HG03575 (cell line): ENCODE measurements at regions not wholly inside any gene's neighbourhood (a gene's known extent, or its start where the extent isn't known, plus 50 kb on each side); places are given as distances from the start of the nearest gene placed in this dataset.

Experiments used
- ATAC-seq: cut with Tn5 transposase; IDR thresholded peaks from one replicate; pipeline ENCODE4 v1.9.1; 2021; ENCODE audit not compliant: unreplicated experiment, insufficient number of reproducible peaks, low FRiP score; ENCODE audit errors: extremely low read depth

DNA sequence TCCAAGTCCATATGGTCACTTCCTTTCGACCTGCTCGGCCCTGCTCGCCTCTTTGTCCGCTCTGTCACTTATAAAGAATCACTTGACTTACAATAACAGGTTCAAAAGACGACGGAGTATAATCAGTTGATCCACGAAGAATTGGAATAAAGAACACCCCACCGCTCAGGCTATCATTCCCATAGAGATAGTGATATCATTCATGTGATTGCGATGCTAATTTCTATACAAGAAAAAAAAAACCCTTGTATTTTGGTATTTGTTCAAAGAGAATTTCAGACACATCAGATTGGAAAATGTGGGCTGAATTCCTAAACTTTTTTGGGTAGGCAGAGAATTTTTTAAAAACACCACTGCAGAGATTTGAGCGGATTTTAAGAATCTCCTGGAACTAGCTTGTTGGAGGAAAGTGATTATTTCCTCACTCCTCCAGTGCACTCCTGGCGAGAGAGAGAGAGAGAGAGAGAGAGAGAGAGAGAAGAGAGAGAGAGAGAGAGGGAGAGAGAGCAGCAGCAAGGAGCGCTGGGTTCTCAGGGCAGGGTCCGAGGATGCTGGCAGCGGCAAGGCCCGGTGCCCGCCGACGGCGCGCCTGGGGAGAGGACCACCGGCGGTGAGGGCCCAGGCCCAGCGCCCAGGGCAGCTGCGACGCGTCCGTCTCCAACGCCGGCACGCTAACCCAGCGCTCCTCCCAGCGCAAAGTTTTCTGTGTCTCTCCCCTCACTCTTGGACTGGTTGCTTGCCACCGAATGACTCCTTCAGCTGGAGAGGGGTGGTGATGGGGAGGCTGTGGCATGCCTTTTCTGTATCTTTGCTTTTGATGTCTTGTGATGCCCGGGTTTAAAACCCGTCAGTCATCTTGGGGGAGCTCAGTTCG, 149.0 kb upstream of the ZNF536 start:
- no peak for ATAC-seq

GRCh38 chr19:30223866-30224688, 148.1 kb upstream of the ZNF536 start:
- ATAC-seq = no peak

- ATAC-seq = no peak
These were observed 147.2 kb upstream of the ZNF536 start for GRCh38 chr19:30224689-30225606.

GRCh38 chr19:30225676-30226463, 146.3 kb upstream of the ZNF536 start:
- ATAC-seq = no peak

DNA sequence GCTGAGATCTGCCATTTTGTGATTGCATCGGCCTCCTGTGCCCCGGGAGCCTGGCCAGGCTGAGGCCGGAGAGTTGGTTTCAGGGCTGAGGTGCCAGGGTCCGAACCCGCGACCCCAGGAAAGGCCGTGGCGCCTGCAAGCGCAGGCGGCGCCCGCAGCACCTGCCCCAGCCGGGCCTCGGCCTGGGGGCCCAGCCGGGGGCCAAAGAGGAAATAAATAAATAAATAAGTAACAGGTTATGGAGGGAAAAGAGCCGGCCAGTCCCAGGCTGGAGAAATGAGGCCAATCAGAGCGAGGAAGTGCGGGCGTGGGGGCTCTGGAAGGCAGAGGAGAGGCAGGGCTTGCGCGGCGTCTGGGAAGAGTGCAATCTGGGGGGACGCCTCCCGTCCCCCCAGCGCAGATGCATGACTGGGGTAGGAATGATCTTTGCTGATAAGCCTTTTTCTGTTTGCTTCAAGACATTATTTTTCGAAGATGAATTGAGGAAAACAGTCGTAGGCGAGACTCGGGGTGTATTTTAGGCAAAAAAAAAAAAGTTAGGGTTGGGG, 145.6 kb upstream of the ZNF536 start:
- ATAC-seq = no peak

DNA sequence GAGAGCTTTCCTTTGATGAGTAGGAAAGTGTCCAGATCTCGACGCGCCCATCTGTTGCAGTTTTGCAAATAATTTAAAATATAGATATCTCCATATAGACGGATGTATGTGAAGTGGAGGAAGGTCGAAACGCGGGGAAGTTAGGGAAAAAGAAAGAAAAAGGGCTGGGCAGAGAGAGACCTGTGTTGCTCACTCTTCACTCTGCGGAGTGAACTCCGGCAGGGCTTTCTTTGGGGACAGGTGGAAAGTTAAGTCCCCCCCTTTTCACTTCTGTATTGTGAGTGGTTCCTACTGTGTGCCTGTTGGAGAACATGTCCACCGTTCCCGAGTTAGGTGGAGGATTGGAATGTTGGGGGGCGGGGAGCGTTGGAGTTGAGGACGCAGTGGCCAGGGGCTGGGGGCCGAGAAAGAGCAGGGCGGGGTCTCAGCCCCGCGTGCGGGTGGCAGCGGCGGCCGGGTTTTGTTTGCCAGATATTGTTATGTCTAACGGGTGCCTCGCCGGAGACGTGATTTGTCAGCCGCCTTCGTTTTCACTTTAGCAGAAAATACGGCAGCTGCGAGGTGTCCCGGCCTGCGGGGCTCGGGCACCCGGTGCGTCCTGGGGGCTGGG, 145.1 kb upstream of the ZNF536 start:
- ATAC-seq = no peak

GRCh38 chr19:30227661-30228112, 144.5 kb upstream of the ZNF536 start:
- no peak for ATAC-seq

DNA sequence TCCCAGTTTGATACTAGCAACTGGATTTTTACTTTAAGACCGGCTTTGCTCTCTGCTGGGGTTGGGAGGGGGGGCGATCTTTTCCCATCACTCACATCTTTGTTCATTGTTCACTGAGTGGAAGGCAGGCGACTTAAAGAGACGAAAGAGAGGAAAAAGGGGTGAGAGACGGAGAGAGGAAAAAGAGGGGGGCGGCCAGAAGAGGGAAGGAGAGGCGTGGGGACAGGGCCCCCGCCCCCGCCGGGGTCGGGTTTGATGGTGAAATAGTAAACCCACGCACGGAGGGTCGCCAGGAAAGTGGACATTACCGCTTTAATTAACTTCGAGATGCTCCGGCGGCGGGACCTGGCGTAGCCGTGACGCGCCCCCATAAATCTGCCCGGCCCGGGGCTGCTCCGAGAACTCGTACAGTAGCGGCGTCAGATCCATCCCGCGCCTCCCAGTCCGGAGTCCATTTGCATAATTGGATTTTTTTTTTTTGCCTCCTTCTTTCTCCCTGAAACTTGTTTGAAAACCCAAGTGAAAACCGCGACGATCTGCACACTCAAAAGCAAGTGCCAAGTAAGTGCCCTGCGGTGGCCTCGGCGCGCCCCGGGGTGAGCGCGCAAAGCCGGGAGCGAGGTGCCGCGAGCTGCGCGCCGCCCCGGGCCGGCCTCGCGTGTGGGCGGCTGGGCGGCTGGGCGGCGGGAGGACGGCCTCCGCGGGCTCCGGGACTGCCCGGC, 143.9 kb upstream of the ZNF536 start:
- ATAC-seq = no peak

GRCh38 chr19:30228835-30229524, 143.2 kb upstream of the ZNF536 start:
- ATAC-seq = no peak

DNA sequence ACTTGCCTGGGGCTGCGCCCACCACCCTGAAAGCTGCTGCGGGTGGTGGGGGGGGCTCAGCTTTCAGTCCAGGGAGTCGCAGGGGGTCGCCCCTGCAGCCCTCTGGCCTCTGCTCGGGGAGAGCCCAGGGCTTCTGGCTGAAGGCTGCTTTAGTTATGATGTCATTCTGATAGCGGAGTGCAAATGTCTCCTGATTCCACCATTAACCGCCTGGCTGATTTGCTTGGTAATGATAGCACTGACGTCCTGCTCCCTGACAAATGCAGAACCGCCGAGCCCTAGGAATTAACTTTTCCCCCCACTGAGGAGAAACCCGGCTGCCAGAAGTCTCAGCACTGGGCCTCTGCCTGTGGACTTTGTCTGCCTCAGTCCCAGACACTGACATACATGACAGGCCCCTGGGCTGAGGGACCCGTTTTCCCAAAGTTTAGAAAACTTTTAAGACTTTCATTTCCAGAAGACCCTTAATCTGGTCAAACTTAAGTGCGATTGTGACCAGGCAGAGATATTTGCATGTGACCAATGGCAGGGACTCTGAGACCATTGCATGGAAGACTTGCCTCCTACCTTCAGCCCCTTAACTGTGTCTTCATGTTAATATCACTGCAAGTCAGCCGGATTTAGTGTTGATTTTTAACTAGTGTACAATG, 142.5 kb upstream of the ZNF536 start:
- ATAC-seq = no peak

GRCh38 chr19:30231408-30232318, 140.5 kb upstream of the ZNF536 start:
- no peak for ATAC-seq

- ATAC-seq = no peak
These were observed 138.8 kb upstream of the ZNF536 start for GRCh38 chr19:30233375-30233774.

DNA sequence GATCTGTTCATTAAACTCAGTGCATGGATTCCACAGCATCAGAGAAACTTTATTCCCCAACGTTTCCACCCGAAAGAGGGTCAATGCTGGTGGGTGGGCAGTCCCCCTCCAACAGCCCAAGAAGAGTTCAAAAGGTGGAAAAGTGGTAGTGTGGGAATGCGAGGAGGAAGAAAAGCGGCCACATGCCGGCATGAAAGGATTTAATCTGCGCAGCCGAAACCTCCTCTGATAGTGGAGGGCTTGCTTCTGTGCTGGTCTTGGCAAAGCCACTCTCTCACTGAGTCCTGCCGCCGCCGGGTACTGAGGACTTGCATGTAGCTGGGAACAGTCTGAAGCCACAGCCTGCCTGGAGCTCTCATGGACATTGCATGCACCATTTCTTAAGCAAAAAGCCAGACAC, 136.2 kb upstream of the ZNF536 start:
- ATAC-seq = no peak

- ATAC-seq = no peak
These were observed 135.6 kb upstream of the ZNF536 start for GRCh38 chr19:30236587-30236986.

GRCh38 chr19:30237140-30237539, 135.0 kb upstream of the ZNF536 start:
- ATAC-seq = no peak
